K562 (cell line): ENCODE measurements at regions not wholly inside any gene's neighbourhood (a gene's known extent, or its start where the extent isn't known, plus 50 kb on each side); places are given as distances from the start of the nearest gene placed in this dataset.

Experiments used
- ATAC-seq: fragments of 200-7000 bp; cut with Tn5 transposase; 3 replicates; pipeline ENCODE4 v1.9.1; 2020; ENCODE audit warnings: moderate library complexity
- BruUV-seq: library from RNA; stranded (reverse); fragments of 400-500 nt; replicated peaks from 2 replicates; lab custom pipeline; 2021; lab: Mats Ljungman, UMichigan
- CTCF ChIA-PET: fragments of 300-600 bp; formaldehyde crosslinking; extraction: SDS; loops from one replicate; lab custom pipeline; 2021; ENCODE audit warnings: low intra/inter-chr PET ratio; lab: Yijun Ruan, JAX
- POLR2A ChIA-PET: fragments of 300-600, 350-650 bp; sonication (Branson Sonifier 250); formaldehyde crosslinking; extraction: SDS; loops from one replicate; lab custom pipeline; 2021; ENCODE audit warnings: antibody characterized with exemption, inconsistent platforms; lab: Yijun Ruan, JAX
- DNase-seq, 4 experiments: peaks; one replicate each; pipeline versions ENCODE4 v3.0.0 to v3.0.0-alpha.2; 2011 to 2018; ENCODE audit warnings: low spot score in 3 of 4, mixed read lengths in 3 of 4; ENCODE audit errors: extremely low read depth in 1 of 4
- FAIRE-seq: peaks from 2 replicates; lab custom pipeline; 2011; peaks lifted over from hg19 to GRCh38; lab: Jason Lieb, UNC
- H2AFZ ChIP-seq: 2 replicates; pipeline ENCODE4 v1.6.0; 2011; ENCODE audit warnings: low read depth, low read length, control low read depth, inconsistent platforms
- H3K27ac ChIP-seq: fragments of 200-600 bp; 3 replicates; pipeline ENCODE4 v1.8.0; 2011; ENCODE audit warnings: low read depth, mild to moderate bottlenecking, control low read depth, inconsistent platforms, low read length, moderate library complexity, mixed read lengths; ENCODE audit errors: extremely low read depth
- H3K27me3 ChIP-seq, 2 experiments: fragments of 300-600 bp in 1 of 2; 2 replicates in 1 of 2; 3 replicates in 1 of 2; pipeline versions ENCODE4 v1.6.0 to v1.8.0; 2011; ENCODE audit warnings: inconsistent platforms in 2 of 2, low read length in 2 of 2, mild to moderate bottlenecking in 1 of 2, mixed read lengths in 1 of 2, moderate library complexity in 1 of 2; ENCODE audit not compliant: control insufficient read depth in 2 of 2, insufficient read depth in 2 of 2
- H3K36me3 ChIP-seq: fragments of 300-600 bp; 3 replicates; pipeline ENCODE4 v1.8.0; 2011; ENCODE audit warnings: mild to moderate bottlenecking, low read length, inconsistent platforms; ENCODE audit not compliant: control insufficient read depth, insufficient read depth
- H3K4me1 ChIP-seq, 2 experiments: fragments of 200-600 bp in 1 of 2; replicated peaks in 1 of 2; 2 replicates in 1 of 2; 3 replicates in 1 of 2; pipeline versions ENCODE4 v1.5.1 to v1.8.0; 2011; ENCODE audit warnings: inconsistent platforms in 2 of 2, low read length in 2 of 2, mild to moderate bottlenecking in 1 of 2, mixed read lengths in 1 of 2, moderate library complexity in 1 of 2; ENCODE audit not compliant: control insufficient read depth in 2 of 2, insufficient read depth in 2 of 2
- H3K4me2 ChIP-seq: 2 replicates; pipeline ENCODE4 v1.6.1; 2011; ENCODE audit warnings: low read length, control low read depth, inconsistent platforms, mixed read lengths; ENCODE audit not compliant: insufficient read depth
- H3K4me3 ChIP-seq: fragments of 200-600 bp; sonication (generic), shearing (Covaris generic); 2 replicates; pipeline ENCODE4 v1.5.1; 2016; ENCODE audit warnings: control low read depth, inconsistent platforms
- H3K79me2 ChIP-seq: fragments of 200-600 bp; 3 replicates; pipeline ENCODE4 v1.8.0; 2011; ENCODE audit warnings: low read length, inconsistent platforms; ENCODE audit not compliant: control insufficient read depth, insufficient read depth
- H3K9ac ChIP-seq, 2 experiments: 2 replicates each; pipeline versions ENCODE4 v1.6.0 to v1.6.1; 2011; ENCODE audit warnings: low read depth in 2 of 2, low read length in 2 of 2, control low read depth in 1 of 2, inconsistent platforms in 1 of 2, mild to moderate bottlenecking in 1 of 2, mixed read lengths in 1 of 2; ENCODE audit not compliant: insufficient read depth in 1 of 2
- H3K9me1 ChIP-seq: one replicate; pipeline ENCODE4 v1.6.0; 2011; ENCODE audit warnings: inconsistent platforms, mild to moderate bottlenecking, low read length, moderate library complexity; ENCODE audit not compliant: control insufficient read depth, insufficient read depth
- H3K9me3 ChIP-seq: replicated peaks from 2 replicates; pipeline ENCODE4 v1.5.1; 2011; ENCODE audit warnings: low read depth, low read length, inconsistent platforms; ENCODE audit not compliant: control insufficient read depth, insufficient read depth
- H4K20me1 ChIP-seq: replicated peaks from 2 replicates; pipeline ENCODE4 v1.6.1; 2011; ENCODE audit warnings: low read length, inconsistent platforms, mixed read lengths; ENCODE audit not compliant: control insufficient read depth, insufficient read depth
- CEBPB ChIP-seq: fragments of 450-650 bp; IDR thresholded peaks from 2 replicates; pipeline ENCODE4 v1.6.1; 2016; ENCODE audit warnings: missing genetic modification characterization, missing compliant biosample characterization
- CEBPG ChIP-seq, 3 experiments: fragments of 200-800 bp in 1 of 3; sonication (Bioruptor generic) in 1 of 3; sonication (generic) in 1 of 3; formaldehyde crosslinking in 1 of 3; IDR thresholded peaks in 2 of 3; conservative IDR thresholded peaks in 1 of 3; 2 replicates each; pipeline versions ENCODE4 v1.6.1 to v1.8.0; 2016 to 2022; ENCODE audit warnings: missing compliant biosample characterization in 2 of 3, missing genetic modification characterization in 2 of 3, mild to moderate bottlenecking in 1 of 3, missing genetic modification reagents in 1 of 3
- CEBPZ ChIP-seq: fragments of 150-350 bp; IDR thresholded peaks from 2 replicates; pipeline ENCODE4 v1.6.1; 2014; ENCODE audit warnings: low read depth, mild to moderate bottlenecking, low read length, borderline replicate concordance
- EWSR1 ChIP-seq: fragments of 450-650 bp; IDR thresholded peaks from 2 replicates; pipeline ENCODE4 v1.6.1; 2018; ENCODE audit warnings: borderline replicate concordance, mild to moderate bottlenecking, low read depth, moderate library complexity; ENCODE audit not compliant: partially characterized antibody
- HES1 ChIP-seq: fragments of 450-650 bp; IDR thresholded peaks from 2 replicates; pipeline ENCODE4 v1.6.1; 2016; ENCODE audit warnings: low read depth, mild to moderate bottlenecking, moderate library complexity
- MXI1 ChIP-seq: IDR thresholded peaks from 2 replicates; pipeline ENCODE4 v1.6.1; 2011; ENCODE audit warnings: low read depth, mild to moderate bottlenecking, improper control_type of control experiment, low read length
- PTRF ChIP-seq: fragments of 450-650 bp; IDR thresholded peaks from 2 replicates; pipeline ENCODE4 v1.6.1; 2016; ENCODE audit warnings: mild to moderate bottlenecking, missing genetic modification characterization, missing compliant biosample characterization
- ZBTB12 ChIP-seq: fragments of 250-450 bp; sonication (Bioruptor Pico); IDR thresholded peaks from 2 replicates; pipeline ENCODE4 v1.4.0; 2020
- ZNF311 ChIP-seq: fragments of 250-450 bp; sonication (Bioruptor Pico); IDR thresholded peaks from 2 replicates; pipeline ENCODE4 v1.4.0; 2020; ENCODE audit warnings: mild to moderate bottlenecking, moderate library complexity
- ZNF449 ChIP-seq: fragments of 250-450 bp; sonication (Bioruptor Pico); IDR thresholded peaks from 2 replicates; pipeline ENCODE4 v1.8.0; 2022; ENCODE audit warnings: moderate library complexity, mild to moderate bottlenecking, inconsistent platforms
- WGBS: fragments of 100-300 bp; shearing (Covaris generic); methylation state at CpG from one replicate; pipeline ENCODE4 v1.1.6; 2016; ENCODE audit warnings: low coverage, mixed read lengths; ENCODE audit not compliant: insufficient coverage; ENCODE audit errors: missing lambda C conversion rate; 5-methylcytosine and 5-hydroxymethylcytosine counted together
- in situ Hi-C: fragments of 300-500 bp; cut with MboI; formaldehyde crosslinking; loops from 4 replicates; pipeline ENCODE4 v1.15.0; 2018; ENCODE audit warnings: inconsistent platforms, mixed read lengths
- intact Hi-C: fragments of 100-400 bp; cut with micrococcal nuclease; formaldehyde crosslinking; loops from 2 replicates; pipeline ENCODE4 v1.14.2; 2022

- TF ChIP-seq CEBPZ (no peak), ZBTB12 (CRISPR knock-in tag) (no peak), MXI1 (no peak)
These were observed 289.7 kb downstream of the TRIML1 start (continued) for GRCh38 chr4:188428935-188429334.

- BruUV-seq, result no TSS peak
- no peaks in the 10 kb centered on the region for H4K20me1 ChIP-seq
- no peak for TF ChIP-seq ZNF311 (CRISPR knock-in tag)
- no peak for TF ChIP-seq CEBPG (CRISPR knock-in tag; IDR thresholded peaks at IDR 0.05)
- 0 out of 4 replicates have a peak, but pooled peaks of 1 of the 2 experiments have one; percentile 20 for TF ChIP-seq CEBPG (tag; conservative IDR thresholded peaks at IDR 0.05 in 1 of 2, IDR thresholded peaks at IDR 0.05 in 1 of 2)
- TF ChIP-seq HES1, result no peak
- no peak for TF ChIP-seq EWSR1
- TF ChIP-seq CEBPB (tag), result no peak
- TF ChIP-seq PTRF, result no peak
- no peak for TF ChIP-seq ZNF449
- DNase-seq (no peak), FAIRE-seq (no peak), ATAC-seq (no peak)
- POLR2A ChIA-PET, result no interaction called here
- H3K36me3 ChIP-seq, result no peaks in the 10 kb centered on the region
- WGBS, result under 1% methylated on average over 5 of the region's 5 CpGs
- in situ Hi-C loops (no loop called here), intact Hi-C loops (no loop called here)
- H3K27me3 ChIP-seq, result no peaks in the 10 kb centered on the region
- H3K27ac ChIP-seq, result no peak overlapping the region
- no peaks in the 10 kb centered on the region for H3K79me2 ChIP-seq
- no peaks in the 10 kb centered on the region for H3K9me1 ChIP-seq
- no peaks in the 10 kb centered on the region for H3K4me1 ChIP-seq
- no peak overlapping the region for H3K4me3 ChIP-seq
- no peaks in the 10 kb centered on the region for H3K9me3 ChIP-seq
- CTCF ChIA-PET, result no interaction called here
- H3K4me2 ChIP-seq, result no peak overlapping the region
- no peak overlapping the region for H3K9ac ChIP-seq
- H2AFZ ChIP-seq, result no peak overlapping the region
These were observed 290.7 kb downstream of the TRIML1 start for GRCh38 chr4:188429965-188430364.
